Stimulated activated CD8-positive, alpha-beta memory T cell treated with anti-CD3 and anti-CD28 coated beads, Interleukin-12 subunit alpha, Interleukin-12 subunit beta, amount 100 ng/mL, for 24 hours (primary cell): ENCODE measurements at regions not wholly inside any gene's neighbourhood (a gene's known extent, or its start where the extent isn't known, plus 50 kb on each side); places are given as distances from the start of the nearest gene placed in this dataset.

Source experiments
- DNase-seq: peaks from one replicate; pipeline ENCODE4 v3.0.0-alpha.2; 2020; ENCODE audit errors: extremely low read depth

GRCh38 chr5:126358525-126358924 lies 64.7 kb upstream of the GRAMD2B start:
- no peak for DNase-seq

GRCh38 chr5:126359884-126360283 lies 63.3 kb upstream of the GRAMD2B start:
- no peak for DNase-seq

GRCh38 chr5:126360467-126360866 lies 62.7 kb upstream of the GRAMD2B start:
- no peak for DNase-seq

- no peak for DNase-seq
Observed at GRCh38 chr5:126363658-126364057, 59.6 kb upstream of the GRAMD2B start.

- no peak for DNase-seq
Observed at GRCh38 chr5:126364206-126364902, 58.9 kb upstream of the GRAMD2B start.

GRCh38 chr5:126365446-126366198 lies 57.6 kb upstream of the GRAMD2B start:
- DNase-seq: no peak

- DNase-seq: no peak
Observed at GRCh38 chr5:126366199-126366560, 57.0 kb upstream of the GRAMD2B start.

- no peak for DNase-seq
Observed at GRCh38 chr5:126368239-126368812, 54.9 kb upstream of the GRAMD2B start.

- no peak for DNase-seq
Observed at GRCh38 chr5:126369083-126369482, 54.1 kb upstream of the GRAMD2B start.

GRCh38 chr5:126369995-126370731 lies 53.0 kb upstream of the GRAMD2B start:
- DNase-seq: no peak

- DNase-seq: no peak
Observed at GRCh38 chr5:126370796-126371718, 52.2 kb upstream of the GRAMD2B start.

- no peak for DNase-seq
Observed at GRCh38 chr5:126373375-126374108, 49.7 kb upstream of the GRAMD2B start.
